22Rv1 (cell line): ENCODE measurements at regions not wholly inside any gene's neighbourhood (a gene's known extent, or its start where the extent isn't known, plus 50 kb on each side); places are given as distances from the start of the nearest gene placed in this dataset.

Experiments
- H3K27ac ChIP-seq: fragments of 450-650 bp; 2 replicates; pipeline ENCODE4 v1.5.1; 2017
- ZFX ChIP-seq: fragments of 450-650 bp; IDR thresholded peaks from 2 replicates; pipeline ENCODE4 v1.6.1; 2017; ENCODE audit warnings: antibody characterized with exemption, borderline replicate concordance
- TF ChIP-seq, protein P1 (sequence below): fragments of 450-650 bp; IDR thresholded peaks from 2 replicates; pipeline ENCODE4 v1.5.1; 2017; ENCODE audit warnings: mild to moderate bottlenecking

DNA sequence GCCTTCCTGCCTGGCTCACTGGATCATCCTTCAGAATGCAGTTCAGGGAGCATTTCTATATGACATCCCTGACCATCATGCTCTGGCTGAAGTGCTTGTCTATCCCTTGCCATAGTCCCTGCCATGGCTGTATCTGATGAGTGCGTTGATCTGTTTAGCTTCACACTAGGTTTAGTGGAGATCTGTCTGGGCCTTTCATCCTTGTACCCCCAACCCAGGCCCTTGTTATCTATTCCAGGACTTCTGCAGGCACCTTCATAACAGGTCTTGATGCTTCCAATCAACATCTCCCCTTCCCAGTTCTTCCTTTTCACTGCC lies 102.4 kb downstream of the QRSL1 start:
- peak overlapping the region; percentile 66 for H3K27ac ChIP-seq
- TF ChIP-seq, protein P1, sequence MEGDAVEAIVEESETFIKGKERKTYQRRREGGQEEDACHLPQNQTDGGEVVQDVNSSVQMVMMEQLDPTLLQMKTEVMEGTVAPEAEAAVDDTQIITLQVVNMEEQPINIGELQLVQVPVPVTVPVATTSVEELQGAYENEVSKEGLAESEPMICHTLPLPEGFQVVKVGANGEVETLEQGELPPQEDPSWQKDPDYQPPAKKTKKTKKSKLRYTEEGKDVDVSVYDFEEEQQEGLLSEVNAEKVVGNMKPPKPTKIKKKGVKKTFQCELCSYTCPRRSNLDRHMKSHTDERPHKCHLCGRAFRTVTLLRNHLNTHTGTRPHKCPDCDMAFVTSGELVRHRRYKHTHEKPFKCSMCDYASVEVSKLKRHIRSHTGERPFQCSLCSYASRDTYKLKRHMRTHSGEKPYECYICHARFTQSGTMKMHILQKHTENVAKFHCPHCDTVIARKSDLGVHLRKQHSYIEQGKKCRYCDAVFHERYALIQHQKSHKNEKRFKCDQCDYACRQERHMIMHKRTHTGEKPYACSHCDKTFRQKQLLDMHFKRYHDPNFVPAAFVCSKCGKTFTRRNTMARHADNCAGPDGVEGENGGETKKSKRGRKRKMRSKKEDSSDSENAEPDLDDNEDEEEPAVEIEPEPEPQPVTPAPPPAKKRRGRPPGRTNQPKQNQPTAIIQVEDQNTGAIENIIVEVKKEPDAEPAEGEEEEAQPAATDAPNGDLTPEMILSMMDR, result no peak
- TF ChIP-seq ZFX, result no peak

DNA sequence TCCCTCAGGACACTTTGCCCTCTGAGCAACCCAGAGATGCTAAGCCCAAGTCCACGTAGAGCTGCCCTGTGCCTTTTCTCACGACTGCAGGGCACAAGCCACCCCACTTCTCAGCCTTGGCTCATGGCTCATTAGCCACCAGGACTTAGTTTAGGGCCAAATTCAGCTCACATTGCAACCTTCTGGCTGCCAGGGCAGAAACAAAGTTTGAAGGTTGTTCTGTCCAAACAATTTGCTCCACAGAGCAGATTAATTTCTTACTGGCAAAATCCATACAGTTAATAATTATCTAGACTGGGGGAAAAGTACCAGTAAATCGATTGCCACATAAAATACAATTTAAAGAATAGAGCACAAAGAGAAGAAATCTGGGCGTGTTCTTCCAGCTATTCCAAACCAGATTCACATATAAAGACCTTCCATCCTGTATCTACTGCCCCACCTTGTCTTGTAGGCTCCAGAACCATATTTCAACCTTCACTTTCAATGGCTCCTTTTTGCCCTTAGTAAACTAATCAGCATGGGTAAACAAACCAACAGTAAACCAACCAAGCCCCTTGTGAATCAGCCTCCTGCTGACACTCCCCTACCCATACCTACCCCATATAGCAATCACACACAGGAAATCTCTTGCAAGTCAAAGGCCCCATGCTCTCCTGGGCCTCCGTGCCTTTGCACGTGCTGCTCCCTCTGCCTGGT lies 101.9 kb downstream of the QRSL1 start:
- peak overlapping the region; percentile 66 for H3K27ac ChIP-seq
- TF ChIP-seq, protein P1, result no peak

DNA sequence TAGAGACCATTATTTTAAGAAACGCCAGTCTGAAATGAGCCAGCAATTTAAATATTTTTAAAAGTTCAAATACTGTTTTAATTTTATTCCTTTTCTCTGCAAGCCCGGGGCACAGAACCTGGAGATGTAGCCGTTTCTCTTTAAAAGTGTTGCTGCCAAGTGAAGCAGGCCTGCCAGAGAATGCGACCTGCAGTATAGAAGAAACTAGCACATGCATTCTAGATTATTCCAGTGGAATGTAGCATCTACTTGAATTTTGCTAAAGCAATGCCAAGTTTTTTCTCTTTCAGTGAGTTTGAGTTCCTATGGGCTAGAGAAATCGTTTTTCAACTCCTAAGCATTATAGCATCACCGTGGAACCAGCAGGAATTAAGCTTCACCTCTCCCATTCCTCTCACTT lies 101.3 kb downstream of the QRSL1 start:
- TF ChIP-seq ZFX, result no peak
- TF ChIP-seq, protein P1, result no peak
- H3K27ac ChIP-seq, result peak overlapping the region; percentile 66

DNA sequence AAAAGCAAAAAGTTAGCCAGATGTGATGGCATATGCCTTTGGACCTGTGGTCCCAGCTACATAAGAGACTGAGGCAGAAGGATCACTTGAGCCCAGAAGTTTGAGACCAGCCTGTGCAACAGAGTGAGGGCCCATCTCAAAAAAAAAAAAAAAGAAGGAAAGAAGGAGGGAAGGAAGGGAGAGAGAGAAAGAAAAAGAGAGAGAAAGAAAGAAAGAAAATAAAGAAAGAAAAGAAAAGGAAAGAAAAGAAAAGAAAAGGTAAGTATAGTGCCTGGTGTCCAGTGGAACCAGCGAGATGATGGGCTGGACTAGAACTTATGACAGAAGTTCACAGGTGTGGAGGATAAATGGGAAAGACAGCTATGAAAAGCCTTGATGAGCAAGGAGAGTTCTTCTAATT lies 100.9 kb downstream of the QRSL1 start:
- peak overlapping the region; percentile 66 for H3K27ac ChIP-seq
- no peak for TF ChIP-seq ZFX
- TF ChIP-seq, protein P1, result no peak

DNA sequence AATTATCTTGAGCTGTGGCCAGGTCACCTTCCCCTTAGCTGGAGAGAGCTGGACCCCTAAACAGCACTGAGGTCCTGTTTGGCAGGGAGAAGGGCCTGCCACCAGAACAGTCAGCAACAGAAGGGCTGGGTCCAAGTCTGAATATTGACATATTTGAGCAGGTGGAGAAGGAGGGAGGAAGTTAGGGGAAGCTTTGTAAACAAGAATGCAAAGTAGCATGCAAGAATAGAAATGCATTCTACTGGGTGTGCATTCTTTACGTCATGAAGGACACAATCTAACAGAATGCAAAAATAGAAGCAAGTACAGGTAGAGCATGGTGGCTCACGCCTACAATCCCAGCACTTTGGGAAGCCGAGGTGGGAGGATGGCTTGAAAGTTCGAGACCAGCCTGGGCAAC lies 100.5 kb downstream of the QRSL1 start:
- H3K27ac ChIP-seq, result no peak overlapping the region
- TF ChIP-seq, protein P1, result no peak
- no peak for TF ChIP-seq ZFX

DNA sequence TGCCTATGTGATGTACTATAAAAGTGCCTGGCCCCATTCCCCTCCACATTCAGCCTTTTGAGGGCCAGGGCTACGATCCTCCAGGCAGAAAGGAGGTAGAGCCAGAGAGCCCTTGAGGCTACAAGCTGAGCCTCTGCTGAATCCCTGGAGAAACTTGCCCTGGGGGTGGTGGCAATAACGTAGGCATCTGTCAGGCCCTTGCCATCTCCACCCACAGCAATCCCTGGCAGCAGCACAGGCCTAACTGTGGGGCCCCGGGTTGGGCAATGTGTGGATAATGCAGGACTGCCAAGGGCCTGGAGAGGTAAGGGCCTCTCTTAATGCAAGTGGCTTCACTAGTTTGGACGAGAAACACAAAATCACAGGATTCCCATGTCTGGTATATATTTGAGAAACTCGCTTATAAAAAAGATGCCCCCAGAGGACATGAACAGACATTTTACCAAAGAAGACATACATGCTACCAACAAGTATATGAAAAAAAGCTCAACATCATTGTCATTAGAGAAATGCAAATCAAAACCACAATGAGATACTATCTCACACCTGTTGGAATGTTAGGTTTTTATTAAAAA lies 99.0 kb downstream of the QRSL1 start:
- no peak overlapping the region for H3K27ac ChIP-seq
- TF ChIP-seq, protein P1, result no peak
- no peak for TF ChIP-seq ZFX

DNA sequence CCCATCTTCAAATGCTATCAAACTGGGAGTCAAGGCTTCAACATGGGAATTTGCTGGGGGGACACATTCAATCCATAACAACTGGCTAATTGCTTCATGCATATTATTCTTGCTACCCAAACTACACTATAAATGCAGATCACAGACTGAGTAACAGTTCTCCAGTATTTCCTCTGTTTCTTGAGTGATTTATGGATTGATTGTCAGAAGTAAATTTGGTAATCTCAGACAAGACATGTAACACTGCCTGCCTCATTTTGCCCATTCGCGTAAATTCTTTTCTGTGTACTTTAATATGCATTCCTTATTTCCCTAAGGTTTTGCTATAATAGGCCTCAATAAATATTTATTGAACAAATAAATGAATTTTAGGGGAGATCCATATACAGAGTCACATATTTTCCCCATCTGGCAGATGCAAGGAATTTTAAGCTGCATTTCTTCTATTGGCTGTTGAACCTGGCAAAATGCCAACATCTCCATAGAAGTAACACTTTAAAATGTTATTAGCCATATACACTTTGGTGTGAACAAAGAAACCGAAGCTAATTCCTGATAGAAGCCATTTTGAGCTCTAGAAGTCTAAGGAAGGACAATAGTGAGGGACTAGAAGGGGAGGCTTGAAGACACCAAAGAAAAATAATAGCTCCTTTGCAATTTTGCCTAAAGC lies 98.2 kb downstream of the QRSL1 start:
- no peak for TF ChIP-seq ZFX
- TF ChIP-seq, protein P1, result no peak
- no peak overlapping the region for H3K27ac ChIP-seq
